ENCODE measurements at regions not wholly inside any gene's neighbourhood (a gene's known extent, or its start where the extent isn't known, plus 50 kb on each side); places are given as distances from the start of the nearest gene placed in this dataset.
"Not testable (repeated sequence)": the region's sequence is repeated elsewhere in the genome, so short reads cannot be mapped to it uniquely, and the experiment has no call there.

DNA sequence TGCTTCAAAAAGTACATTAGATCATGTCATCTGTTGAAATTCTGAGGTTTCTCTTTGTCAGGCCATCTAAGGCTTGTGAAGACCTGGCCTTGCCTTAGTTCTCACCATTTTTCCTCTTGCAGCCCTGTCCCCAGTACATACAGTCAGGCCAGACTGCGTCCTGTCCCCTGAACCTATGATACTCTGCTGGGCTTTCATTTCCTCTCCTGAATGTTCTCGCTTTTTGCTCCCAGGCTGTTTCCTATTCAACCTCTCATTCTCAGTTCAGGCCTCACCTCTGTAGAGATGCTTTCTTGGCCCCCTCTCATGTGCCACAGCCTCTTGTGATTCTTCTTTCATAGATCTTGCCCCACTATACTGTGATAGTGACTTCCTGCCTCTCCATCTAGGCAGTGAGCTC is 648.8 kb upstream of the KCNMB2 start:
- DNase-seq = no peak

DNA sequence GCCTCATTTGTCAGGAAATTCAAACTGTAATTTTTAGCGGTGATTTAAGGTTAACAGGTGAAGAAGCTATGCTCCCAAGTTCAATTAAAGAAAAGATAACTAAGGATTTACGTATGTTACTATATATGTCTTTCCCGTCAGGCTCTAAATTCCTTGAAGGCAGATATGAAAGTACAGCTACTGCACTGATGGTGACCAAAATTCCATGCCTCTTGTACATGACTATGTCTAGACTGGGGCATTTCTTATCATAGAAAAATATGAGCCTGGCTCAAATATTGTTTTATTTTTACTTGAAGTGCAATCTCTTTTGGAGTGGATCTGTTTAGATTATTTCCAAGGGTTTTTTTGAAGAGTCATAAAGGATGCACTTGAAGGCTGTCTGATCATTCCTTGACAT is 647.1 kb upstream of the KCNMB2 start:
- DNase-seq = no peak

DNA sequence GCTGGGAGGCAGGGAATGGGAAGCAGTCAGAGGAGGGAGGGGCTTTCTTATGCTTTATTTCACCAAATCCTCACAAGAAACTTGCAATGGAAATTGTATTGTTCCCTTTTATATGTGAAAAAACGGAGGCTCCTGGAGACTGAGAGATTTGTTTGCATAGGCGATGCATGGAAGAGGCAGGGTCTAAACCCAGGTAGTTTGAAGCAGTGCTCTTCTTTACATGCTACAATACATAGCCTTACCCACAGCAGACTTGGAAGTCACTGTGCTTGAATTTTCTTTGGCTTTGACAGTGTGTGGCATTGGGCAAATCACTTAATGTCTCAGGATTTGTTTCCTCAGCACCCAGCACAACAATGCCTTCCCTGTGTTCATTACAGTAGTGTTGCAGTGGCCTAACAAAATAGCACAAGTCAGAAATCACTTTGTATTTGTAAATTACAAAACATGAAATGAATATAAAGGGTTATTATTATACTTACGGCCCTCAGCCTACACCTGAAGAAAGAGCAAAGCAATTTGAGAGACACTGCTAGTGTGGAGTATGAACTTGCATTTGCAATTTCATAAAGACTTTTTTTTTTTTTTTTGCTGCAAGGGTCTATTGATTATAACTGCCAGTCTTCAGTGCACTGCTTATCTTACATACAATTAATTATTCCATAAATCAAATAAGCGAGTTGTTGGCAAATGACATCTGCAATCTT is 646.4 kb upstream of the KCNMB2 start:
- DNase-seq = no peak

DNA sequence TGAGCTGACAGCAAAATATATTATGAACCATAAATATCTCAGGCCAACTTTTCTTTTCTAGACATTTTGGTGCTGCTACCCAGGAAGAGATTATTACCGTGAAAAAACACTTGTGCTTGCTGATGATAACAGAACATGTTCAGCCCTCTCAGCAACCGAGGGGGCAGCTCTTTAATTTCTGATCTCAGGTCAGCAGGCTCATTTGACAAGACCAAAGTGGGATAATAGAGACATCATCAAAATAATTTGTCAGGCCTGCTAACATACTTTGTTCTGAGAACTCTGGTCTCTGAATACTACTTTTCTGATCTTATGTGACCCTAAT is 645.9 kb upstream of the KCNMB2 start:
- DNase-seq = no peak

DNA sequence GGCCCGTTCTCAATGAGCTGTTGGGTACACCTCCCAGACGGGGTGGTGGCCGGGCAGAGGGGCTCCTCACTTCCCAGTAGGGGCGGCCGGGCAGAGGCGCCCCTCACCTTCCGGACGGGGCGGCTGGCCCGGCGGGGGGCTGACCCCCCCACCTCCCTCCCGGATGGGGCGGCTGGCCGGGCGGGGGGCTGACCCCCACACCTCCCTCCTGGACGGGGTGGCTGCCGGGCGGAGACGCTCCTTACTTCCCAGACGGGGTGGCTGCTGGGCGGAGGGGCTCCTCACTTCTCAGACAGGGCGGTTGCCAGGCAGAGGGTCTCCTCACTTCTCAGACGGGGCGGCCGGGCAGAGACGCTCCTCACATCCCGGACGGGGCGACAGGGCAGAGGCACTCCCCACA is 644.7 kb upstream of the KCNMB2 start:
- not testable (repeated sequence) for DNase-seq

DNA sequence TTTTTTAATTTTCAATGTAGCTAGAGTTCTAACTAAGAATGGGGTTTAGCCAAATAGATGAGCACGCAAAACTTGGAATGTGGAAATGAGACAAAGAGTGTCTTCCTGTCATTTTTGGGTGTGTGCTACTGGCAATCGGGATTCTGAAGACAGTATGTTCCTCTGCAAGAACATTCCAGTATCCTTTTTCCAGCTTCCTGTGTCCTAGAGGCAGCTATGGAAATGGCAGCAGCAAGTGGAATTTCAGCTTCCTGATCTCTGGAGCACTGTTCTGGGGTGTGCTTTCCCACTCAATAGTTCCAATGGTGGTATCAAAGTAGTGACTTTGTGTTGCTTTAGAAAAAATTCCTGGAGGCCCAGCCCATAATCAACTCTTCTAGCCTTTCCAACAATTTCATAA is 642.9 kb upstream of the KCNMB2 start:
- no peak for DNase-seq

DNA sequence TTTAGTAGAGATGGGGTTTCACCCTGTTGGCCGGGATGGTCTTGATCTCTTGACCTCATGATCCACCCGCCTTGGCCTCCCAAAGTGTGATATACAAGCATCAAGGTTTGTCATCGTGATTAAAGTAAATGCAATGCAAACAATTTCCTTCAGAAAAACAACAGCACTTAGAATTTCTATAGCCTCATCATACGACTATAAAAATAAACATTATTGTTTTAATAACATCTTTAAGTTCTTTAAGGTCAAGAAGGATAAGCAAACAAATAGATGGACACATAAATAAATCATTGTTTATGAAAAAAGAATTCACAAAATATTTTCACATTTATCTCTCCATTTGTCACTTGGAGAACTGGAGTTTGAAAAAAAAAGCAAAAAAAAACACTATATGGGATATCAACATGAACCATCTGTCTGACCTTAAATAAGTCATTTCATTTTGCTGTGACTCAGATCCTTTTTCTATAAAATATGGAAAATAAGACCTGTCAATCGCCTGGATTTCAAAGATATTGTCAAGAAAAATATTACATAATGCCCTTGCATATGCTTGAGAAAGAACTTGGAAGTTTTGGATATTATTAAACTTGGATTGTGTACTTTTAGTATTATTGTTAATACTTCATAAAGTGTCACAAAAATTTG is 642.0 kb upstream of the KCNMB2 start:
- DNase-seq = no peak

DNA sequence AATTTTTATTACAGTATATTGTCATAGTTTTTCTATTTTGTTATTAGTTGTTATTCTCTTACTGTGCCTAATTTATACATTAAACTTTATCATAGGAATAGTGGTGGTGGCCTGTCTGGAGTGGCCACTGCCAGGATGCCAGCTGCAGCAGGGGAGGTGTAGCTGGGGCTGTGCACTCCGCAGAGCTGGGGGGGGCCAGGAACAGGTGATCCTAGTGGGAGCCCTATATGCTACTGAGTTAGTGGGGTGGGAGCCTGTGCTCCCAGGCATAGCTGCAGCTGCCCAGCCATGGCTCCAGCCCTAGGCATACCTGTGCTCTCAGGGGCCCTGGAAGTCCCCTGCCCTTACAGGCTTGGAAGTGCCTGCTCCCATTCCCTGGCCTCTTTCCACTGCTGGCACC is 638.1 kb upstream of the KCNMB2 start:
- no peak for DNase-seq

DNA sequence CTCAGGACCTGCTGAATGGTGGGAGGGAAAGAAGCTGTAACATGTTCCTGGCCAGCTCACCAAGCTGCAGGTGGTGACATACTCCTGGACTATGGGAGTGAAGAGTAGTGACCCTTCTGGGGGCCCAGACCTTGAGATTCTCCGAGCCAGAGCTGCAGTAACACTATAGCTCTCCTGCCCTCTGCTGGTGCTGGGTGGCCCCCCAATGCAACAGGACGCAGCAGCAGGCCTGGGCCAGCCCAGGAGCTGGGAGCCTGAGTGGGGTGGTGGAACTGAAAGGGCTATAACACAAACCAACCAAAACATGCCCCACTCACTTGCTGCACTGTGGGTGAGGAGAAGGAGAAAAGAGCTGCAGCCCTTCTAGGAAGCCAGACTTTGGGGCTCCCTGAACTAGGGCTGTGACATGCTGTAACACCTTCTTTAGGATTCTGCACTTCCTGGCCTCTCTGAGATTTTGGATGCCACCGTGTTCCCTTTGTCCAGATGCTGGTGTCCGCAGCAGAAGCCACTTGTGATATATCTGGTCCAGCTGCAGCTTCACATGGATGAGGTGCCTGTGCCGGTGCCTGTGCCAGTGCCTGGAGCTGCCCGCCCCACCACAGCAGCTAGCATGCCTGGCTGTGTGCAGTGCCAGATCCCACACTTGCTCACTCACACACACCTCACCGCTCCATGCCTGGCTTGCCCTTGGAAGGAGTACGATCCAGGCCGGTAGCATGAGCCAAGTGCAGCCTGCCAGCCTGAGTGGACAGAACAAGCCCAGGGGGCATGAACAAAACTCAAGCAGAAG is 636.8 kb upstream of the KCNMB2 start:
- DNase-seq = no peak

DNA sequence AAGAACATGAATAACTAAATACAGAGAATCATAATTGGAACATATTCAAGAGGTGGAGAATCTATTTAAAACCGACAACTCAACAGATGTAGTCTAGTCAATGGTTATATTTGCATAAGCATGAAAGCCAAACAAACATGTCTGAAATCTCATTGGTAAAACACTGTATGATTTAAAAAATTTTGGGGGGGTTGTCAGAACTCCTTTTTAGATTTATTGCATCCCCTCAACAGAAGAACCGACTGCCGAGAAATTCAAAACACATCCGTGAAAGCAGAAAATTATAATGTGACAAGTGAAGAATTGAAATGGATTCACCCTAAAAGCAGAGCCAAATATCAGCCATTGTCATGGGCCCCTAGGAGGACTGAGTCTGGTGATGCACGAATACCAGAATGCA is 633.4 kb upstream of the KCNMB2 start:
- DNase-seq = no peak

DNA sequence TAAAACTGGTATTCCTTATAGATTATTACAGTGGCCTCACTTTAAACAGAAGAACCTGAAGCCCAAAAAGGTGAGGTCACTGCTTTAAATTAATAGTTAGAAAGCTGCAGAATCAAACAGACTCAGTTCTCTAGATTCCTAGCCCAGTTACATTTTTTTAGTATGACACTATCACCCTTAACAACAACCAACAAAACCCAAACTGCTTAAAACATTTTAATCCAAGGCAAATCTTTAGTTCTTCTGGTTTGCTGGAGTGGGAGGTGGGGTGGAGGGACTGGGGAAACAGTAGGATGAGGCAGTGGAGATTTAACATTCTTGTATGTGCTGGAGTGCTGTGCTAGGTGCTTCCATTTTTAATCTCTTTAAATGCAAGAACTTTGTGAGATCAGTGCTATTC is 631.6 kb upstream of the KCNMB2 start:
- DNase-seq = no peak

DNA sequence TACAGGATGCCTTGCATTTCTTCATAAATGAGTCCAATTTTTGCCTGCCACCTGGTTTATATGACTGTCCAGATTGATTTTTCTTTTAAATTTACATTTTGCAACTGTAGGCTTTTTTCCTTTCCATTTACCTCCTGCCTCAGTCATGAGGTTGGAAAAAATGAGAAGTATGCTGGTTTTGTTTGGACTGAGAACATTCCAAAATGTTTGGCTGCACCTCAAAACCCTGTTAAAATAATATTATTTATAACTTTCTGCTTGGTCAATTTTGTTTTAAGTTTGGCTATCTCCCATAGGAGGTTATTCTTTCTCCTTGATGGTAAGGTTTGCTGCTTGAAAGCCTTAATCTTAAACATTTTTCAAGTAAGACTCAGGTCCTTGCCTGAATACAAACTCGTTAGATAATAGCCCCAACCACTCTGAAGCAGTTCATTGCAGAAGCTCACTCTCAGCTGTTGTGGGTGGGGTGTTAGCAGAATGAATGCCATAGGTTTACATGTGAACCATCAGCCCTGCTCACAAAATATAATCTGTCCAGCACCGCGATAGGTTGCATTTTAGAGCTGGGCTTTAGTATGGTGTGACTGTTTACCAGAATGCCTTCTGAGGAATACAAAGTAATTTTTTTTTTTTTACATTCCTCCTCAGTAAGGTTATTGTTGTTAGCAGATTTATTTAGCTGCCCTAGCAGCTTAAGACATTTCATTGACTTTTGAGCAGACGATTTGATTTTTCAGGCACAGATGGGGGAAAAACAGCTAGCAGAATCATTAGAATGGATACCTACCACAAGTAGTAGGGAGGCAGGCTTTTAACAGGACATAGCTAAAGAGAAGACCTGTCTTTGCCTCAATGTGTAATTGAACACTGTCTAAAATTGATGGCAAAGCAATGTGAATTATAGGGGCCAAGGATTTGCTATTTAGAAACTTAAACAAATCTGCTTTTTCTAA is 630.8 kb upstream of the KCNMB2 start:
- DNase-seq = no peak

DNA sequence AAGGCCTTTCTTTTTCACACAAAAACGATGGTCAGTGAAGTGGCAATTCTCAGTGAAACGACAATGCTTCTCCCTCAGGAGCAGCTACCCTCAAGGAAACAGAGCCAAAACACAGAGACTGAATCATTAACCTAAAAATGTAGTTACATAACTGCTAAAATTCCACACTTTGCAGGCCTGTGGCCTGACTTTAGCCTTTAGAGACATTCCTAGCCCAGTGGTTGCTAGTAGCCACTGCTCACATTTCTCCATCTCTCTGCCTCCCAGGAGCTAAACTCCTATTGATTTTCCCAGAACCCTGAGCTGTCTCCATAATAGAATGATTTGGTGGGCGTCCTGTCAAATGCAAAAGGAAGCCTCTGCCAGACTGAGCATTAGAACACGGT is 630.1 kb upstream of the KCNMB2 start:
- no peak for DNase-seq

DNA sequence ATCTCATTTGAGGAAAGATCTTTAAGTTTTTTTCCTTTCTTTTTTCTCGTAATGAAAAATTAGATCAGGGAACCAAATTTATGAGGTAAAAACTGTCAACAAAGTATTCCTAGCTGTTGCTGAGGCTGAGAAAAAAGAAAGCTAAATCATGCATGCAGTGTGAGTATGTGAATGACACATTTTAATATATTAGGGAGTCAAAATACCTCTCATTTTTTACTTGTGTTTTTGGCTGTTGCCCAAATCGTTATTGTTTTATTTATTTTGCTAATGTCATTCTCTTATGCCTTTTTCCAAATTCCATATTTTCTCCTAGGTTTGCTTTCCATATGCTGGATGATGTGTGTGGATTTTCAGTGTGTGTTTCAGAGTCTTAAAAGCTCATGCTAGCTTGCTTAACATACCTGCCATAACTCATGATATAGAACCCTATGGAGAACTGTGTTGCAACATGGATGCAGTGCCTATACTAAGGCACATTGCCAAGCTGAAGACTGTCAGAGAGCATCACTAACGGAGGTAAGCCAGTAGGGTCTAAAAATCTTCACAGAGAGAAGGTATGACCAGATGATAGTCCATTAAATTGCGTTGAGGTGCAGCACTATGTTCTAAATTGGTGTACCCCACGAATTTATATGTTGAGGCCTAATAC is 629.5 kb upstream of the KCNMB2 start:
- DNase-seq = no peak

DNA sequence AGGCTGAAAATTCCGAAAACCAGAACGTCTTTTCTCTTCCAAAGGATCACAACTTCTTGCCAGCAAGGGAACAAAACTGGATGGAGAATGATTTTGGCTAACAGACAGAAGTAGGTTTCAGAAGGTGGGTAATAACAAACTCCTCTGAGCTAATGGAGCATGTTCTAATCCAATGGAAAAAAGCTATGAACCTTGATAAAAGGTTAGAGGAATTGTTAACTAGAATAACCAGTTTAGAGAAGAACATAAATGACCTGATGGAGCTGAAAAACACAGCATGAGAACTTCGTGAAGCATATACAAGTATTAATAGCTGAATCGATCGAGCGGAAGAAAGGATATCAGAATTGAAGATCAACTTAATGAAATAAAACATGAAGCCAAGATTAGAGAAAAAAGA is 626.7 kb upstream of the KCNMB2 start:
- not testable (repeated sequence) for DNase-seq

DNA sequence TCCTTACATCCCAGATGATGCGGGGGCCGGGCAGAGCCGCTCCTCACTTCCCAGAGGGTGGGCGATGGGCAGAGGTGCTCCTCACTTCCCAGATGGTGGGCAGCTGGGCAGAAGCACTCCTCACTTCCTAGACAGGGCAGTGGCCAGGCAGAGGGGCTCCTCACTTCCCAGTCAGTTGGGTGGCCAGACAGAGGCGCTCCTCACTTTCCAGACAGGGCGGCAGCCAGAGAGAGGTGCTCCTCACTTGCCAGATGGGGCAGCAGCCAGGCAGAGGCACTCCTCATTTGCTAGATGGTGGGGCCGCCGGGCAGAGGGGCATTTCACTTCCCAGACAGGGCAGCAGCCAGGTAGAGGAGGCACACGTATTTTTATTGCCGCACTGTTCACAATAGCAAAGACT is 622.0 kb upstream of the KCNMB2 start:
- DNase-seq = no peak

DNA sequence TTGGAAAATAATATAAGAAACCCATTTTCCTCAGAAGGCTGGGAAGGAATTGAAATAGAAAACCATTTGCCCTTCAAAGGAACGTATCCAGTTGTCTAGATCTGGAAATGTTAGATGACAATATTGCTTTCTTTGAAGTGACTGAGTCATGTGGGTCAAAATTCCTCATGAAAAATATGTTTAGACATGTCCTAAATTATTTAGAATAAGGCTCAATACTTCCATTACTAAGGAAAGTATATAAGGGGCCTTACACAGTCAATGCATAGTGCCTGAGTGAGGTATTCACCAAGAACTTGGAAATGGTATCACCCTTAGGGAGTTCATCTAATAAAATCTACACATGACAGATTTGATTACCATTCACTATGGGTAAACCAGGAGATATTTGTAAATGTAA is 619.8 kb upstream of the KCNMB2 start:
- no peak for DNase-seq

DNA sequence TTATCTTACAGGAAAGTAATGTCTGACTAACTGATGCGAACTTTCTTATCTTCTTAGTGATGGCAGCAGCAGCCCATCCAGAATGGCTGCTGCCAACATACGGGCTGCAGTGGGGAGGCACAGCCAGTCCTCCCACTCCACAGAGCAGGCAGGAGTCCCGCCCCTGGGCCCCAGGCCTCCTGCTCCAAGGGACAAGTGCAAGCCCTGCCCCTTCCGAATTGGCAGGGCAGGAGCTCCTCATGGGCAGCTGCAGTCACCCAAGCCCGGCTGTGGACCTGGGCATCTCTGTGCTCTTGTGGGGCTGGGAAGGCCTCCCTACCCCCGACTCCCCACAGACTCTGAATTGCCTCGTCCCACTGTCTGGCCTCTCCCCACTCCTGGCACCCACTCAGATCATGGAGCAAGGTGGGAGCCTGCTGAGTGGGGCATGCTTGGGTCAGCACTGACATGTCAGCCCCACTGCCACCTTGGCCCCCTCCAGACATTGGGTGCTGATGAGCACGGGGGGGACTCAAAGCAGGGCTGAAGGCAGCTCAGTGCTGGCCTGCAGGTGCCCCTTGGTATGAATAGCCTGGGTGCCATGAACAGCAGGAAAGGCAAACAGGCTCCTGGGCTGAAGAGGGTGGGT is 618.9 kb upstream of the KCNMB2 start:
- no peak for DNase-seq

DNA sequence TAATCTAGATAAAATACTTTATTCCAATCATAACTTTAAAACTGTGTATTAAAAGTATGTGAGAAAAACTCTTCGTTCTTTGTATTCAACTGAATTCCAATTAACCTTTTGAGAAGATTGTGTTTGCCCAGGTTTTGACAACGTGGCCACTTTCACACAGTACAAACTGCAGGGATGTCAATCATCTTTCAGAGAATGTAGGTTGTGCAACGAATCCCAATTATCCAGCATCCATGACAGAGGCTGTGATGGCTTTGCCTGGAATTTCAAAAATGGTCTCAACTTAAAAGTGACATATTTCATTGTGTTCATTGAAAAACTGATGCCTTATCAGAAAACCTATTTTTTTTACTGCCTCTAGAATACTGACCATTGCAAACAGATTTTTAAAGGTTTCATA is 615.1 kb upstream of the KCNMB2 start:
- DNase-seq = no peak

DNA sequence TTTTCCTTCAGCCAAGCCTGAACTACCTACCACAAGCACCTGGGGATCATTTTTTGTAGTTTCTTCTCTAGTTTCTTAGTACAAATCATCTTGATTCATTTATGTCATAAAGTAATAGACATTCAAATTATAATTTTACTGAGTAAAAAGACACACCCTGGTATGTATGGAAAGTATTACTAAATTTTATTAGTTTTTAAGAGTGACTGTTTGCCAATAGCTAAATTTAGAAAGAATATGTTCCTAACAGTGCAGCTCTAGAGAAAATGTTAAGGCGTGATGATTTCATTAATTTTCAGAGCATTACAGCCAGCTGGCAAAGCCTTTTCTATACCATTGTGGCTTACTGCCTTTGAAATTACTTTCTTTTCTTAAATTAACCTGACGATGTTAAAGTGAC is 612.0 kb upstream of the KCNMB2 start:
- no peak for DNase-seq

DNA sequence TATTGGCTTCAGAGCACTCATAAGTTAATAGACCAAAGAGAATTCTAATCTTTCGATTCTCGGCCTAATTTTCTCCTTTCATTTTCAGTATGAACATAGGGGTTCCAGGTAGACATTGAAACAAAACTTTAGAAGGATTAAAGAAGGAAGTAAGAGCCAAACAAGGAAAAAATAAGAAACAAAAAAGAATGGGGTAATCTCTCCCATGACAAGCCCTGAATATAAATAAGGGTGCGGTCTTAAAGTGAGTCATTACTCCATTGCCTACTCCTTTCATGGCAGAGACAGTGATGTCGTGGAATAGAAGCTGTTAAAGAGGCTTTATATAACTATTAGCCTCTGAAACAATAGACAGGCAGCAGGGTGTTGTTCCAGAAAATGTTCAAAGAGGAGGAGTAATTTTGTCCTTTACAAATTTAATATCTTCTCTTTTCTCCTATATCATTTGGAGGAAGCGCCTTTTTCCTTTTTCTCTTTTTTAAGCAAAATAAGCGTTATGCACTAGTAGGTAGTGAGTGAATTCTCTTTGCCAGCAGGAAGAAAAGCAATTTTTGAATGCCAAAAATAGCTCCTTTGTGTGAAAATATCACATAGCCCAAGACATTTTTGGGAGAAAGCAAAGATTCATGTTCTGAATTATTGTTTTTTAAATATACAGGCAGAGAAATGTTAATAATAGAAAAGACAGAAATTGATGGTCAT is 607.9 kb upstream of the KCNMB2 start:
- DNase-seq = no peak

DNA sequence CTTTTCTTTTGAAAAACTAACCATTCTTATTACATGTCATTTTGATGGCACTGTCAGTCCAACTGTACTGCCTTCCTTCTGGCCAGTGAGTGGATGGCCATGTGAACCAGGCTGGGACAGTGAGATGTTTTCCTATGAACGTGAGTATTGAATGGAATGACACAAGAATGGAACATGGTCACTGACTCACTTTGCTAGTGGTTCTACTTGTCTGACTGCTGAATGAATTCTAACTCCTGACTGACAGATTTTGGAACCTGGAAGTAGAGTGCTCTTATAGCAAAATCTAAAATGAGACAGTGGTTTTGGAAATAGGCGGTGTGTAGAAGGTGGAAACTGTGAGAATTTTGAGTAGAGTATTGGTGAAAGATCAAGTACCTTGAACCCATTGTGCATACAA is 606.9 kb upstream of the KCNMB2 start:
- DNase-seq = no peak
